GM19023 (cell line): ENCODE measurements at regions not wholly inside any gene's neighbourhood (a gene's known extent, or its start where the extent isn't known, plus 50 kb on each side); places are given as distances from the start of the nearest gene placed in this dataset.
"Not testable (repeated sequence)": the region's sequence is repeated elsewhere in the genome, so short reads cannot be mapped to it uniquely, and the experiment has no call there.

Source experiments
- ATAC-seq: cut with Tn5 transposase; IDR thresholded peaks from one replicate; pipeline ENCODE4 v1.9.1; 2021; ENCODE audit warnings: mild to moderate bottlenecking, moderate library complexity; ENCODE audit not compliant: unreplicated experiment

GRCh38 chr1:172795741-172796140, 136.8 kb downstream of the FASLG start:
- ATAC-seq: no peak

- ATAC-seq: not testable (repeated sequence)
These were observed 140.9 kb downstream of the FASLG start for GRCh38 chr1:172799804-172800203.

- ATAC-seq: no peak
These were observed 142.9 kb downstream of the FASLG start for GRCh38 chr1:172801771-172802322.

GRCh38 chr1:172809750-172810149, 150.8 kb downstream of the FASLG start:
- ATAC-seq: no peak

- no peak for ATAC-seq
These were observed 151.7 kb downstream of the FASLG start for GRCh38 chr1:172810480-172811175.

- ATAC-seq: no peak
These were observed 152.8 kb downstream of the FASLG start for GRCh38 chr1:172811694-172812093.

GRCh38 chr1:172812118-172812517, 153.2 kb downstream of the FASLG start:
- no peak for ATAC-seq

- no peak for ATAC-seq
These were observed 154.4 kb downstream of the FASLG start for GRCh38 chr1:172813330-172813729.

GRCh38 chr1:172814428-172814827, 155.5 kb downstream of the FASLG start:
- ATAC-seq: no peak

- ATAC-seq: no peak
These were observed 156.8 kb downstream of the FASLG start for GRCh38 chr1:172815740-172816139.

GRCh38 chr1:172818841-172819527, 160.1 kb downstream of the FASLG start:
- ATAC-seq: peak; percentile 89

- no peak for ATAC-seq
These were observed 161.7 kb downstream of the FASLG start for GRCh38 chr1:172820475-172821158.

- no peak for ATAC-seq
These were observed 162.8 kb downstream of the FASLG start for GRCh38 chr1:172821609-172822274.

GRCh38 chr1:172822886-172823285, 164.0 kb downstream of the FASLG start:
- ATAC-seq: no peak

- ATAC-seq: no peak
These were observed 164.6 kb downstream of the FASLG start for GRCh38 chr1:172823534-172823933.

GRCh38 chr1:172824209-172824608, 165.3 kb downstream of the FASLG start:
- ATAC-seq: no peak

GRCh38 chr1:172826096-172826741, 167.3 kb downstream of the FASLG start:
- no peak for ATAC-seq

GRCh38 chr1:172827301-172827700, 168.4 kb downstream of the FASLG start:
- no peak for ATAC-seq

- ATAC-seq: no peak
These were observed 168.9 kb downstream of the FASLG start for GRCh38 chr1:172827841-172828240.

- no peak for ATAC-seq
These were observed 173.3 kb downstream of the FASLG start for GRCh38 chr1:172832006-172832725.
